Kasumi-1 (cell line): ENCODE measurements at regions not wholly inside any gene's neighbourhood (a gene's known extent, or its start where the extent isn't known, plus 50 kb on each side); places are given as distances from the start of the nearest gene placed in this dataset.
"Not testable (repeated sequence)": the region's sequence is repeated elsewhere in the genome, so short reads cannot be mapped to it uniquely, and the experiment has no call there.

ENCODE experiments used
- DNase-seq, 2 experiments: peaks; one replicate each; lab custom pipeline; 2025; lab: John Stamatoyannopoulos, UW

GRCh38 chr6:44037276-44037675 lies 90.0 kb downstream of the MRPL14 start:
- not testable (repeated sequence) for DNase-seq

GRCh38 chr6:44036699-44037101 lies 90.6 kb downstream of the MRPL14 start:
- peak; percentile 16 for DNase-seq

- no peak for DNase-seq
Observed at GRCh38 chr6:44036196-44036595, 91.1 kb downstream of the MRPL14 start.

GRCh38 chr6:44035621-44036020 lies 91.6 kb downstream of the MRPL14 start:
- DNase-seq, result no peak

- DNase-seq, result no peak
Observed at GRCh38 chr6:44034931-44035345, 92.3 kb downstream of the MRPL14 start.

- DNase-seq, result no peak
Observed at GRCh38 chr6:44034391-44034861, 92.8 kb downstream of the MRPL14 start.

GRCh38 chr6:44030812-44031454 lies 96.3 kb downstream of the MRPL14 start:
- DNase-seq, result no peak

GRCh38 chr6:44029444-44030185 lies 97.6 kb downstream of the MRPL14 start:
- no peak for DNase-seq

- DNase-seq, result no peak
Observed at GRCh38 chr6:44028789-44029310, 98.4 kb downstream of the MRPL14 start.

- no peak for DNase-seq
Observed at GRCh38 chr6:44025226-44025625, 102.0 kb downstream of the MRPL14 start.

GRCh38 chr6:44024574-44025219 lies 102.6 kb downstream of the MRPL14 start:
- peak; percentile 57 to 61 for DNase-seq

- DNase-seq, result no peak
Observed at GRCh38 chr6:44023586-44024454, 103.4 kb downstream of the MRPL14 start.

GRCh38 chr6:44022671-44023352 lies 104.4 kb downstream of the MRPL14 start:
- no peak for DNase-seq

GRCh38 chr6:44022296-44022661 lies 105.0 kb downstream of the MRPL14 start:
- DNase-seq, result peak in 1 of 2 experiments; percentile 9

GRCh38 chr6:44021589-44022295 lies 105.5 kb downstream of the MRPL14 start:
- peak in 1 of 2 experiments; percentile 8 for DNase-seq

GRCh38 chr6:44020664-44021425 lies 106.4 kb downstream of the MRPL14 start:
- DNase-seq, result no peak

- DNase-seq, result no peak
Observed at GRCh38 chr6:44020148-44020547, 107.1 kb downstream of the MRPL14 start.

GRCh38 chr6:44017307-44017706 lies 109.9 kb downstream of the MRPL14 start:
- not testable (repeated sequence) for DNase-seq

GRCh38 chr6:44016131-44016870 lies 111.0 kb downstream of the MRPL14 start:
- no peak for DNase-seq
